Fibroblast of mammary gland (primary cell): ENCODE measurements at regions not wholly inside any gene's neighbourhood (a gene's known extent, or its start where the extent isn't known, plus 50 kb on each side); places are given as distances from the start of the nearest gene placed in this dataset.

Source experiments
- DNase-seq: peaks from one replicate; pipeline ENCODE4 v3.0.0-alpha.2; 2010; ENCODE audit warnings: low read depth
- H3K4me3 ChIP-seq: 2 replicates; pipeline ENCODE4 v1.5.1; 2011; ENCODE audit warnings: low read depth, mild to moderate bottlenecking, low read length, moderate library complexity; ENCODE audit not compliant: control insufficient read depth
- TF ChIP-seq, protein P1 (sequence below): conservative IDR thresholded peaks from 2 replicates; pipeline ENCODE4 v1.5.1; 2011; ENCODE audit warnings: low read depth, low read length, inconsistent platforms; ENCODE audit not compliant: control insufficient read depth, insufficient read depth

DNA sequence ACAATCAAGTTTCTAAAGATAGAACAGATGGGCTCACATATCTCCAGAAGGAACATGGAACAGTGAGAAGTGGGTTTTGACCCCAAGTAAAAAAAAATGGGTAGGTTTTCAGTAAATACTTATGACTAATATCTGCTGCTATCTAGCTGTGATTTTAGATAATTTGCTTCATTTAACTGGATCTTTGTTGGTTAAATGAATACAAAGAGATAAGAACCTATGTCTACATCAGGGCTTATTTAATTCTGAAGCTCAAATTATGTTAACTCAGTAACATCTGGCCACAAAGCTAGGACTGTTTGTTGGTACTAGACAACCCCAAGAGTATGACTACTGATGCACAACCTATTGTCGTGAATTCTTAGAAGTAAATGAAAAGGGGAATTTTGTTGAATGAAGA is 144.4 kb upstream of the SESN3 start:
- no peak for DNase-seq
- TF ChIP-seq, protein P1, sequence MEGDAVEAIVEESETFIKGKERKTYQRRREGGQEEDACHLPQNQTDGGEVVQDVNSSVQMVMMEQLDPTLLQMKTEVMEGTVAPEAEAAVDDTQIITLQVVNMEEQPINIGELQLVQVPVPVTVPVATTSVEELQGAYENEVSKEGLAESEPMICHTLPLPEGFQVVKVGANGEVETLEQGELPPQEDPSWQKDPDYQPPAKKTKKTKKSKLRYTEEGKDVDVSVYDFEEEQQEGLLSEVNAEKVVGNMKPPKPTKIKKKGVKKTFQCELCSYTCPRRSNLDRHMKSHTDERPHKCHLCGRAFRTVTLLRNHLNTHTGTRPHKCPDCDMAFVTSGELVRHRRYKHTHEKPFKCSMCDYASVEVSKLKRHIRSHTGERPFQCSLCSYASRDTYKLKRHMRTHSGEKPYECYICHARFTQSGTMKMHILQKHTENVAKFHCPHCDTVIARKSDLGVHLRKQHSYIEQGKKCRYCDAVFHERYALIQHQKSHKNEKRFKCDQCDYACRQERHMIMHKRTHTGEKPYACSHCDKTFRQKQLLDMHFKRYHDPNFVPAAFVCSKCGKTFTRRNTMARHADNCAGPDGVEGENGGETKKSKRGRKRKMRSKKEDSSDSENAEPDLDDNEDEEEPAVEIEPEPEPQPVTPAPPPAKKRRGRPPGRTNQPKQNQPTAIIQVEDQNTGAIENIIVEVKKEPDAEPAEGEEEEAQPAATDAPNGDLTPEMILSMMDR = no peak
- no peak overlapping the region for H3K4me3 ChIP-seq

DNA sequence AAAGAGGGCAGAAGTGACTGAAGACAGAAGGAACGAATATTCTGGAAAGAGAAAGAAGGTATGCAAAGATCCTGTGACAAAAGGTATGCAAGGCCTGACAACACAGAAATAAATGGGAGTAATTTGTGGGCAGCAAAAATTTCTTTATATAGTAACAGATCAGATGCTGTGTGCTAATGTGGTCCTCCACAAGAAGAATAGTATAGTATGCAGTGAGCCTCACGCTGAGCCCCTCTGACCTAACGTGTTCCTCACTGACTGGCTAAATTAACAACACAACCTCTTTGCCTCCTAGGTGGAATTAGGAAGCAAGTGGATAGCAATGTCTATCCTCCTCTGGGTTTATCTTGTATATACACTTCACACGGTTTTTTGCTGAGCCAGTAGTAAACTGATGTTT is 143.1 kb upstream of the SESN3 start:
- TF ChIP-seq, protein P1 = no peak
- no peak for DNase-seq
- no peak overlapping the region for H3K4me3 ChIP-seq

DNA sequence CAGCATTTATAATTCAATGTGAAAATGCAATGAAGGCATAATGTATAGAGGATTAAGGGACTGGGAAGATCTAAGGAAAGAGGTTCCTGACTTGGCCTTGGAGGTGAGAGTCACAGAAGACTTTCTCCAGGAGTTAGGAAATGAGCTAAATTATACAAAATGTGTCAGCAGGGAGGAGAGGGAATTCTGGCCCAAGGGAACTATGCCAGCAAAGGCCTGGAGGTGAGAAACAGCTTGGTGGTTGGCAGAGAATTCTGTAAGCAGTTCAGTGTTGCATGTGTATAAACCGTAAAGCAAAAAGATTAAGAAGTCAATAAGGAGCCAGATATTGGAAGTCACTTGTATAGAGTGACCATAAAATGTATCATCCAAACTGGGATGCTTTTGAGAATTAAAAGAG is 142.2 kb upstream of the SESN3 start:
- TF ChIP-seq, protein P1 = no peak
- no peak overlapping the region for H3K4me3 ChIP-seq
- no peak for DNase-seq

DNA sequence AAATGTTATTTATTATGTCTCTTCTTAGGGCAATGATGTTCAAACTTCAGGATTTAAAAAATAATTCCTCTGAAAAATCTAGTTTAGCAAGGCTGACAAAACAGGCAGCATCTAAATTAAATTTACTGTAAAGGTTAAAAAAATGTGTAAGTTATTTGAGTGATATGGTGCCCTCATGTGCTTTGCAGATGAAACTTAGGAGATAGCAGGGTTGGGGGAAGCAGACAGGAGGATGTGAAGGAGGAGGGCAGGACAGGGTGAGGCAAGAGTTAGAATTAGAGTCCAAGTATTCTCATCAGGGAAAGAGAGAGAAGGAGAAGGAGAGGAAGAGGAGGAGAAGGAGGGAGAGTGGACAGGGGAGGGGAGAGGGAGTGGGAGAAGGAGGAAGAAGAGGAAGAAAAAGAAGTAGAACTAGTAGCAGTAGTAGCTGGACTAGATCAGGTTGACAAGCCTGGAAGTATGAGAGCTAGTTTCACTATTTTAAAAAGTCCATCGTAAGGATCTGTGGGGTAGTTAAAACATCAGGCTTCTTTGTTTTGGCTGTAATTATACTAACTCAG is 141.2 kb upstream of the SESN3 start:
- DNase-seq = no peak
- TF ChIP-seq, protein P1 = no peak
- no peak overlapping the region for H3K4me3 ChIP-seq

GRCh38 chr11:95371153-95371552 is 140.2 kb upstream of the SESN3 start:
- TF ChIP-seq, protein P1 = no peak
- DNase-seq = no peak
- H3K4me3 ChIP-seq = no peak overlapping the region

DNA sequence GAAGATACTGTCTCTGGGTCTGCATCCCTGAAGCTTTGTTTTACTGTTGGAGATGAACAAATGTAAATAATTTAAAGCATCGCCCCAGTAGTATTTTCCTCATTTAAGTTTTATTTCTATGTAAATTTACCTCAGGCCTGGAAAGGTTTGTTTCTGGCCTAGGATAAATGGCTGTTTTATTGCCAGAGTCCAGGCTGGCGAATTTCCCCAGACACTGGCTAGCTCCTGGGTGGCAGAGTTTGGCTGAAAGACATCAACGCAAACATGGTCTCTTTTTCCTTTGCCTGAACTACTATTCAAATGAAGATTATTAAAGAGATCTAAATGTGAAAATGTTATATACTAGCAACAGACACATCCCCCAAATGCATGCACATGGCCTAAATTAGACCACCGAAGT is 136.7 kb upstream of the SESN3 start:
- DNase-seq = no peak
- TF ChIP-seq, protein P1 = no peak
- no peak overlapping the region for H3K4me3 ChIP-seq

GRCh38 chr11:95365348-95365747 is 134.3 kb upstream of the SESN3 start:
- TF ChIP-seq, protein P1 = no peak
- DNase-seq = no peak
- H3K4me3 ChIP-seq = no peak overlapping the region
